ENCODE measurements at regions not wholly inside any gene's neighbourhood (a gene's known extent, or its start where the extent isn't known, plus 50 kb on each side); places are given as distances from the start of the nearest gene placed in this dataset.
"Not testable (repeated sequence)": the region's sequence is repeated elsewhere in the genome, so short reads cannot be mapped to it uniquely, and the experiment has no call there.

- no peaks in the 10 kb centered on the region for H3K9me3 ChIP-seq (ENCODE audit: control insufficient read depth, low read length, poor library complexity, severe bottlenecking)
- Mint-ChIP-seq H3K27me3 (no peaks in the 10 kb centered on the region), H3K4me3 (peak overlapping the region; percentile 59), H3K4me1 (peaks cover 67% of the 10 kb centered on the region), H3K27ac (no peak overlapping the region), H3K36me3 (ENCODE audit: low read depth) (peaks cover 5% of the 10 kb centered on the region)
- DNase-seq (no peak), ATAC-seq (no peak)
These were observed 255.7 kb upstream of the MKLN1 start for GRCh38 chr7:131071786-131072504.

- peaks cover 61% of the 10 kb centered on the region for H3K4me1 Mint-ChIP-seq
- H3K36me3 Mint-ChIP-seq (ENCODE audit: low read depth), result peaks cover 5% of the 10 kb centered on the region
- H3K27me3 Mint-ChIP-seq, result no peaks in the 10 kb centered on the region
- H3K4me3 Mint-ChIP-seq, result peak overlapping the region; percentile 59
- ATAC-seq, result peak; percentile 29
- no peaks in the 10 kb centered on the region for H3K9me3 ChIP-seq (ENCODE audit: control insufficient read depth, low read length, poor library complexity, severe bottlenecking)
- H3K27ac Mint-ChIP-seq, result no peak overlapping the region
- DNase-seq, result no peak
These were observed 255.1 kb upstream of the MKLN1 start for GRCh38 chr7:131072505-131073091.

DNA sequence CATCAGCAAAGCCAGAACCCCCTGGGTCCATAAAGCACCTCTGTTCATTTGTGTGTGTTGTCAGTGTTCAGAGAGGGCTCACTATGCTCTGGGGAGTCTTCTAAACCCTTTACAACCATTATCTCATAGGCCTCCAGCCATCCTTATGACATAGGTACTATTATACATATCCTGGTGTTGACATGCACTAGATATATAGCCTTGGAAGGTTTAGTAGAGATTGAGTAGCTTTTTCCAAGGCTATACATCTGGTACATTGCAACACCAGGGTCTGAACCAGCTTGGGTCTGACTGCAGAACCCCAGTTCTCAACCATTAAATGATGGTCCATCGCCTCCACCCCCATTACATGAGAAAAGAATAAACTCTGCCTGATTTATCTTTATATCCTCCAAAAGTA lies 253.6 kb upstream of the MKLN1 start:
- Mint-ChIP-seq H3K27me3 (no peaks in the 10 kb centered on the region), H3K4me3 (peak overlapping the region; percentile 34), H3K27ac (no peak overlapping the region), H3K4me1 (peaks cover 49% of the 10 kb centered on the region), H3K36me3 (ENCODE audit: low read depth) (no peaks in the 10 kb centered on the region)
- H3K9me3 ChIP-seq (ENCODE audit: control insufficient read depth, low read length, poor library complexity, severe bottlenecking), result no peaks in the 10 kb centered on the region
- DNase-seq, result no peak
- ATAC-seq, result peak; percentile 8

GRCh38 chr7:131074585-131074984 lies 253.1 kb upstream of the MKLN1 start:
- H3K27ac Mint-ChIP-seq, result no peak overlapping the region
- peaks cover 44% of the 10 kb centered on the region for H3K4me1 Mint-ChIP-seq
- DNase-seq, result no peak
- ATAC-seq, result no peak
- no peaks in the 10 kb centered on the region for H3K27me3 Mint-ChIP-seq
- H3K9me3 ChIP-seq (ENCODE audit: control insufficient read depth, low read length, poor library complexity, severe bottlenecking), result no peaks in the 10 kb centered on the region
- H3K36me3 Mint-ChIP-seq (ENCODE audit: low read depth), result no peaks in the 10 kb centered on the region
- H3K4me3 Mint-ChIP-seq, result peak overlapping the region; percentile 28

DNA sequence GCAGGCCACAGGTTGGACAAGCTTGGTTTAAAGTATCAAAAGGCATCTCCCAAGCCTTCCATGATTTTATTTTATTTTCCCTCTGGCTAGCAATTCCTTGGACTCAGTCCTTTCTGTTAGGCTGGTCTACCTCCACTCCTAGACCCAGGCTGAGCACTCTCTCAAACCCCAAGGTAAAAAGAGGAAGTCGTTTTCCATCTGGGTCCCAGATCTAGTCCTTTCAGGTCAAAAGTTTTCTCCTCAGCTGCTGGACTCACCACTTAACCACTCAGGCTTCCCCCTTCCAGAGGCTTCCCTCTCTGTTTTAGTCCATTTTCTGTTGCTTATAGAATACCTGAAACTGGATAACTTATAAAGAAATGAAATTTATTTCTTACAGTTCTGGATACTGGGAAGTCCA lies 252.3 kb upstream of the MKLN1 start:
- H3K9me3 ChIP-seq (ENCODE audit: control insufficient read depth, low read length, poor library complexity, severe bottlenecking), result no peaks in the 10 kb centered on the region
- peaks cover 43% of the 10 kb centered on the region for H3K4me1 Mint-ChIP-seq
- H3K4me3 Mint-ChIP-seq, result peak overlapping the region; percentile 28
- no peaks in the 10 kb centered on the region for H3K27me3 Mint-ChIP-seq
- H3K27ac Mint-ChIP-seq, result no peak overlapping the region
- H3K36me3 Mint-ChIP-seq (ENCODE audit: low read depth), result no peaks in the 10 kb centered on the region
- no peak for ATAC-seq
- no peak for DNase-seq

GRCh38 chr7:131076032-131076431 lies 251.6 kb upstream of the MKLN1 start:
- ATAC-seq, result no peak
- no peak for DNase-seq
- Mint-ChIP-seq H3K36me3 (ENCODE audit: low read depth) (no peaks in the 10 kb centered on the region), H3K4me3 (peak overlapping the region; percentile 28), H3K27me3 (no peaks in the 10 kb centered on the region), H3K27ac (no peak overlapping the region), H3K4me1 (peaks cover 40% of the 10 kb centered on the region)
- H3K9me3 ChIP-seq (ENCODE audit: control insufficient read depth, low read length, poor library complexity, severe bottlenecking), result no peaks in the 10 kb centered on the region

GRCh38 chr7:131076711-131077181 lies 250.9 kb upstream of the MKLN1 start:
- H3K36me3 Mint-ChIP-seq (ENCODE audit: low read depth), result no peaks in the 10 kb centered on the region
- H3K4me1 Mint-ChIP-seq, result peaks cover 42% of the 10 kb centered on the region
- H3K27ac Mint-ChIP-seq, result no peak overlapping the region
- H3K27me3 Mint-ChIP-seq, result no peaks in the 10 kb centered on the region
- peak overlapping the region; percentile 46 for H3K4me3 Mint-ChIP-seq
- no peak for DNase-seq
- no peaks in the 10 kb centered on the region for H3K9me3 ChIP-seq (ENCODE audit: control insufficient read depth, low read length, poor library complexity, severe bottlenecking)
- no peak for ATAC-seq

- Mint-ChIP-seq H3K4me3 (no peak overlapping the region), H3K27ac (no peak overlapping the region), H3K4me1 (peaks cover 48% of the 10 kb centered on the region), H3K27me3 (no peaks in the 10 kb centered on the region), H3K36me3 (ENCODE audit: low read depth) (peaks cover 3% of the 10 kb centered on the region)
- no peaks in the 10 kb centered on the region for H3K9me3 ChIP-seq (ENCODE audit: control insufficient read depth, low read length, poor library complexity, severe bottlenecking)
- ATAC-seq, result no peak
- DNase-seq, result no peak
These were observed 249.9 kb upstream of the MKLN1 start for GRCh38 chr7:131077735-131078134.

GRCh38 chr7:131080754-131081153 lies 246.9 kb upstream of the MKLN1 start:
- H3K9me3 ChIP-seq (ENCODE audit: control insufficient read depth, low read length, poor library complexity, severe bottlenecking), result no peaks in the 10 kb centered on the region
- Mint-ChIP-seq H3K27me3 (no peaks in the 10 kb centered on the region), H3K36me3 (ENCODE audit: low read depth) (peaks cover 3% of the 10 kb centered on the region), H3K27ac (no peak overlapping the region), H3K4me1 (peaks cover 41% of the 10 kb centered on the region), H3K4me3 (no peak overlapping the region)
- no peak for DNase-seq
- ATAC-seq, result no peak

GRCh38 chr7:131081308-131081707 lies 246.4 kb upstream of the MKLN1 start:
- ATAC-seq (no peak), DNase-seq (no peak)
- no peaks in the 10 kb centered on the region for H3K27me3 Mint-ChIP-seq
- no peak overlapping the region for H3K4me3 Mint-ChIP-seq
- H3K27ac Mint-ChIP-seq, result no peak overlapping the region
- peaks cover 37% of the 10 kb centered on the region for H3K4me1 Mint-ChIP-seq
- H3K9me3 ChIP-seq (ENCODE audit: control insufficient read depth, low read length, poor library complexity, severe bottlenecking), result no peaks in the 10 kb centered on the region
- H3K36me3 Mint-ChIP-seq (ENCODE audit: low read depth), result peaks cover 3% of the 10 kb centered on the region

DNA sequence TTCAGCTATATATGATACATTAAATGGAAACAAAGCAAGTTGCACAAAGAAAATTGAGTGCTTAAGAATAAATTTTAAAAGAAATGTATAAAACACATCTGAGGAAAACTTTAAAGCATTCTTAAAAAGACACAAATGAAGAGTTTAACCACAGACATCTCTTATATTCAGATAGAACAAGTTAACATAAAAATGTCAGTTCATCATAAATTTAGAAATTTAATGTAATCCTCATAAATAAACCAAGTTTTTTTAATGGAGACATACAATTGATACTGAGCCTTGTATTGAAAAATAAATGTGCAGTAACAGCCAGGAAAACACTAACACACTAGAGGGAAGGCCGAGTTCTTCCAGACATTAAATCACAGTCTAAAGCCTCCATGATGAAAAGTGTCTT lies 243.9 kb upstream of the MKLN1 start:
- H3K27ac Mint-ChIP-seq, result peak overlapping the region; percentile 67
- peaks cover 3% of the 10 kb centered on the region for H3K36me3 Mint-ChIP-seq (ENCODE audit: low read depth)
- no peak for DNase-seq
- H3K4me3 Mint-ChIP-seq, result peak overlapping the region; percentile 10
- peaks cover 38% of the 10 kb centered on the region for H3K4me1 Mint-ChIP-seq
- no peaks in the 10 kb centered on the region for H3K9me3 ChIP-seq (ENCODE audit: control insufficient read depth, low read length, poor library complexity, severe bottlenecking)
- H3K27me3 Mint-ChIP-seq, result no peaks in the 10 kb centered on the region
- no peak for ATAC-seq

DNA sequence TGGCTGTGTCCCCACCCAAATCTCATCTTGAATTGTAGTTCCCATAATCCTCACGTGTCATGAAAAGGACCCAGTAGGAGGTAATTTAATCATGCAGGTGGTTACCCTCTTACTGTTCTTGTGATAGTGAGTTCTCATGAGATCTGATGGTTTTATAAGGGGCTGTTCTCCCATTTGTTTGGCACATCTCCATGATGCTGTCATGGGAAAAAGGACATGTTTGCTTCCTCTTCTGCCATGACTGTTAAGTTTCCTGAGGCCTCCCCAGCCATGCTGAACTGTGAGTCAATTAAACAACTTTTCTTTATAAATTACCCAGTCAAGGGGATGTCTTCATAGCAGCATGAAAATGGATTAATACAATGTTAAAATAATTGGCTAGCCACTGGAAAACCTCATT lies 243.3 kb upstream of the MKLN1 start:
- H3K4me1 Mint-ChIP-seq, result peaks cover 40% of the 10 kb centered on the region

GRCh38 chr7:131087756-131088658 lies 239.7 kb upstream of the MKLN1 start:
- no peaks in the 10 kb centered on the region for H3K36me3 Mint-ChIP-seq (ENCODE audit: low read depth)
- peaks cover 50% of the 10 kb centered on the region for H3K4me1 Mint-ChIP-seq
- no peaks in the 10 kb centered on the region for H3K27me3 Mint-ChIP-seq
- H3K4me3 Mint-ChIP-seq, result peak overlapping the region; percentile 2
- H3K9me3 ChIP-seq (ENCODE audit: control insufficient read depth, low read length, poor library complexity, severe bottlenecking), result no peaks in the 10 kb centered on the region
- no peak for DNase-seq
- H3K27ac Mint-ChIP-seq, result peak overlapping the region; percentile 37
- no peak for ATAC-seq

More for the DNA sequence above, 243.3 kb upstream of the MKLN1 start:
- H3K36me3 Mint-ChIP-seq (ENCODE audit: low read depth); H3K9me3 ChIP-seq (ENCODE audit: control insufficient read depth, low read length, poor library complexity, severe bottlenecking); H3K27me3 Mint-ChIP-seq; ATAC-seq; DNase-seq: not testable (repeated sequence)
- Mint-ChIP-seq H3K27ac (peak overlapping the region; percentile 67), H3K4me3 (peak overlapping the region; percentile 0)
